ENCODE measurements at regions not wholly inside any gene's neighbourhood (a gene's known extent, or its start where the extent isn't known, plus 50 kb on each side); places are given as distances from the start of the nearest gene placed in this dataset.

DNA sequence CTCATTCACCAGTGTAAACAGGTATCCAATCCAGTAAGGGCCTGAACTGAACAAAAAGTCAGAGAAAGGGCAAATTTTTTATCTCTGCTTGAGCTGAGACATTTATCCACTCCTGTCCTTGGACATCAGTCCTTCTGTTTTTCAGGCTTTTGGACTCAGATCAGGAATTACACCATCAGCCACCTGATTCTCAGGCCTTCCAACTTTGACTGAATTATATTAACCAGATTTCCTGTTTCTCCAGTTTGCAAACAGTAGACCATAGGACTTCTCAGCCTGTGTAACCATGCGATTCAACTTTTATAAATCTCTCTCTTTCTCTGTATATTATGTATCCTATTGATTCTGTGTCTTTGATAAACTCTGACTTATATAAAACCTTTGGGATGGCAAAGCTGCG is 289.3 kb upstream of the CDH2 start (continued):
- TF ChIP-seq RNF2 (IDR thresholded peaks at IDR 0.05; ENCODE audit: borderline replicate concordance, low read depth, low read length, missing control alignments, poor library complexity, severe bottlenecking) = no peak
- no peak for TF ChIP-seq JUND (IDR thresholded peaks at IDR 0.05; ENCODE audit: low read length)
- TF ChIP-seq, protein P1, sequence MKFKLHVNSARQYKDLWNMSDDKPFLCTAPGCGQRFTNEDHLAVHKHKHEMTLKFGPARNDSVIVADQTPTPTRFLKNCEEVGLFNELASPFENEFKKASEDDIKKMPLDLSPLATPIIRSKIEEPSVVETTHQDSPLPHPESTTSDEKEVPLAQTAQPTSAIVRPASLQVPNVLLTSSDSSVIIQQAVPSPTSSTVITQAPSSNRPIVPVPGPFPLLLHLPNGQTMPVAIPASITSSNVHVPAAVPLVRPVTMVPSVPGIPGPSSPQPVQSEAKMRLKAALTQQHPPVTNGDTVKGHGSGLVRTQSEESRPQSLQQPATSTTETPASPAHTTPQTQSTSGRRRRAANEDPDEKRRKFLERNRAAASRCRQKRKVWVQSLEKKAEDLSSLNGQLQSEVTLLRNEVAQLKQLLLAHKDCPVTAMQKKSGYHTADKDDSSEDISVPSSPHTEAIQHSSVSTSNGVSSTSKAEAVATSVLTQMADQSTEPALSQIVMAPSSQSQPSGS (IDR thresholded peaks at IDR 0.05; ENCODE audit: low read length) = no peak
- TF ChIP-seq CREB1 (IDR thresholded peaks at IDR 0.05) = no peak
- no peak for TF ChIP-seq ZNF274 (IDR thresholded peaks at IDR 0.05; ENCODE audit: borderline replicate concordance, extremely low read depth, low read length)
